Right lobe of liver (tissue), 6 donors: ENCODE measurements at regions not wholly inside any gene's neighbourhood (a gene's known extent, or its start where the extent isn't known, plus 50 kb on each side); places are given as distances from the start of the nearest gene placed in this dataset.

Experiments used
- ATAC-seq, 4 donors: fragments of 200-7000 bp; cut with Tn5 transposase; one replicate each; pipeline ENCODE4 v1.9.1; 2020; ENCODE audit warnings: mild to moderate bottlenecking in 4 of 4, moderate library complexity in 4 of 4
- DNase-seq, 3 donors: peaks; one replicate each; pipeline ENCODE4 v3.0.0-alpha.2; 2020
- H3K27ac ChIP-seq, 3 donors: fragments of 200-600 bp; one replicate each; pipeline ENCODE4 v1.8.0; 2022
- H3K27me3 ChIP-seq, 2 donors: fragments of 200-600 bp; one replicate each; pipeline ENCODE4 v1.8.0; 2022
- H3K36me3 ChIP-seq, 4 donors: fragments of 200-600 bp; sonication (generic) in 1 of 4; one replicate each; pipeline versions ENCODE4 v1.5.1 to v1.8.0; 2017 to 2022; ENCODE audit warnings: control low read depth in 1 of 4
- H3K4me1 ChIP-seq, 4 donors: fragments of 200-600 bp; sonication (generic) in 1 of 4; one replicate each; pipeline versions ENCODE4 v1.5.1 to v1.8.0; 2017 to 2022; ENCODE audit warnings: control low read depth in 1 of 4
- H3K4me3 ChIP-seq, 3 donors: fragments of 200-600 bp; one replicate each; pipeline ENCODE4 v1.8.0; 2022
- H3K9me3 ChIP-seq, 4 donors: fragments of 200-600 bp; sonication (generic) in 1 of 4; one replicate each; pipeline versions ENCODE4 v1.5.1 to v1.8.0; 2017 to 2022; ENCODE audit warnings: control low read depth in 1 of 4
- CTCF ChIP-seq, 4 donors: fragments of 200-600 bp in 3 of 4; fragments of 450-650 bp in 1 of 4; IDR thresholded peaks; one replicate each; pipeline versions ENCODE4 v1.5.1 to v1.8.0; 2016 to 2022; ENCODE audit warnings: antibody characterized with exemption in 4 of 4, mild to moderate bottlenecking in 2 of 4
- POLR2A ChIP-seq: fragments of 450-650 bp; IDR thresholded peaks from one replicate; pipeline ENCODE4 v1.6.1; 2017; ENCODE audit warnings: antibody characterized with exemption, mild to moderate bottlenecking
- WGBS: methylation state at CpG from one replicate; pipeline ENCODE4 v1.1.6; 2018; ENCODE audit warnings: low coverage, low lambda C conversion rate; ENCODE audit not compliant: insufficient coverage; ENCODE audit errors: missing lambda C conversion rate; 5-methylcytosine and 5-hydroxymethylcytosine counted together
- intact Hi-C, 2 donors: fragments of 100-400 bp; cut with DNase I; formaldehyde crosslinking; loops; one replicate each; pipeline versions ENCODE4 v1.11.2 to v1.14.1; 2022
- donor health status: DM: no; HTN: yes; CAD: no.
- donor health status: DM: no; HTN: no; CAD: no.
- donor health status: DM: no; HTN: no; CAD: no.
- donor health status: DM: no; HTN: yes; CAD: no.
- donor health status: DM: no; HTN: yes; CAD: no.

GRCh38 chr2:18503376-18504228 lies 56.9 kb downstream of the RDH14 start:
- H3K4me1 ChIP-seq = no peaks in the 10 kb centered on the region
- ATAC-seq = no peak
- no peaks in the 10 kb centered on the region for H3K27me3 ChIP-seq
- 48% methylated on average over 8 of the region's 8 CpGs for WGBS
- no peak overlapping the region for H3K27ac ChIP-seq
- no peak for DNase-seq
- intact Hi-C loops = no loop called here
- no peak for TF ChIP-seq CTCF (IDR thresholded peaks at IDR 0.05)
- no peak for TF ChIP-seq POLR2A
- H3K9me3 ChIP-seq = no peaks in the 10 kb centered on the region
- no peak overlapping the region for H3K4me3 ChIP-seq
- no peaks in the 10 kb centered on the region for H3K36me3 ChIP-seq

GRCh38 chr2:18502142-18502541 lies 58.3 kb downstream of the RDH14 start:
- H3K27me3 ChIP-seq = no peaks in the 10 kb centered on the region
- WGBS = 56% methylated on average over 2 of the region's 2 CpGs

GRCh38 chr2:18501729-18502128 lies 58.7 kb downstream of the RDH14 start:
- no peak overlapping the region for H3K4me3 ChIP-seq
- intact Hi-C loops = no loop called here
- H3K4me1 ChIP-seq = no peaks in the 10 kb centered on the region
- H3K36me3 ChIP-seq = no peaks in the 10 kb centered on the region
- WGBS = 71% methylated on average over 1 of the region's 1 CpG
- no peak for DNase-seq
- no peak for ATAC-seq
- TF ChIP-seq POLR2A (no peak), CTCF (IDR thresholded peaks at IDR 0.05) (no peak)
- H3K9me3 ChIP-seq = no peaks in the 10 kb centered on the region
- no peak overlapping the region for H3K27ac ChIP-seq
- H3K27me3 ChIP-seq = no peaks in the 10 kb centered on the region

More at GRCh38 chr2:18502142-18502541, 58.3 kb downstream of the RDH14 start:
- no peaks in the 10 kb centered on the region for H3K9me3 ChIP-seq
- DNase-seq (no peak), ATAC-seq (no peak)
- no peaks in the 10 kb centered on the region for H3K4me1 ChIP-seq
- H3K4me3 ChIP-seq = no peak overlapping the region
- intact Hi-C loops = no loop called here
- H3K36me3 ChIP-seq = no peaks in the 10 kb centered on the region
- no peak for TF ChIP-seq POLR2A
- no peak for TF ChIP-seq CTCF (IDR thresholded peaks at IDR 0.05)
- H3K27ac ChIP-seq = no peak overlapping the region

GRCh38 chr2:18501156-18501555 lies 59.3 kb downstream of the RDH14 start:
- intact Hi-C loops = no loop called here
- no peaks in the 10 kb centered on the region for H3K36me3 ChIP-seq
- H3K9me3 ChIP-seq = no peaks in the 10 kb centered on the region
- 60% methylated on average over 2 of the region's 2 CpGs for WGBS
- no peaks in the 10 kb centered on the region for H3K4me1 ChIP-seq
- H3K4me3 ChIP-seq = no peak overlapping the region
- H3K27ac ChIP-seq = no peak overlapping the region
- ATAC-seq (no peak), DNase-seq (no peak)
- no peaks in the 10 kb centered on the region for H3K27me3 ChIP-seq
- no peak for TF ChIP-seq CTCF (IDR thresholded peaks at IDR 0.05)
- TF ChIP-seq POLR2A = no peak
